ENCODE measurements at regions not wholly inside any gene's neighbourhood (a gene's known extent, or its start where the extent isn't known, plus 50 kb on each side); places are given as distances from the start of the nearest gene placed in this dataset.

DNA sequence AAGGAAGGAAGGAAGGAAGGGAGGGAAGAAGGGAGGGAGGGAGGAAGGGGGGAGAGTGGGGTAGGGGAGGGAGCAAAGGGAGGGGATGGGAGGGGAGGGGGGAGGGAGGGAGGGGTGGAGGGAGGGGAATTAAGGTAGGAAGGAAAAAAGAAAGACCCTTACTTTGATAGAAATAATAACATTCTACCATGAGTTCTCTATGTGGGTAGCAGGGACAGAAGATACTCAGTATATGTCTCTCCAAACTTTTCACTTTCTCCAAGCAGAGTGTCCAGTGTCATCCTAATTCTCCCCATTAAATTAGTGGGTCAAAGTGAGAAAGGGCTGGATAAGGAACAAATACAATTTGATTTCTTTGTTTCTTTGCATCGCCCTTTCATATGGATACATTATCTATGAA lies 553.4 kb upstream of the USP15 start:
- TF ChIP-seq, protein P1, sequence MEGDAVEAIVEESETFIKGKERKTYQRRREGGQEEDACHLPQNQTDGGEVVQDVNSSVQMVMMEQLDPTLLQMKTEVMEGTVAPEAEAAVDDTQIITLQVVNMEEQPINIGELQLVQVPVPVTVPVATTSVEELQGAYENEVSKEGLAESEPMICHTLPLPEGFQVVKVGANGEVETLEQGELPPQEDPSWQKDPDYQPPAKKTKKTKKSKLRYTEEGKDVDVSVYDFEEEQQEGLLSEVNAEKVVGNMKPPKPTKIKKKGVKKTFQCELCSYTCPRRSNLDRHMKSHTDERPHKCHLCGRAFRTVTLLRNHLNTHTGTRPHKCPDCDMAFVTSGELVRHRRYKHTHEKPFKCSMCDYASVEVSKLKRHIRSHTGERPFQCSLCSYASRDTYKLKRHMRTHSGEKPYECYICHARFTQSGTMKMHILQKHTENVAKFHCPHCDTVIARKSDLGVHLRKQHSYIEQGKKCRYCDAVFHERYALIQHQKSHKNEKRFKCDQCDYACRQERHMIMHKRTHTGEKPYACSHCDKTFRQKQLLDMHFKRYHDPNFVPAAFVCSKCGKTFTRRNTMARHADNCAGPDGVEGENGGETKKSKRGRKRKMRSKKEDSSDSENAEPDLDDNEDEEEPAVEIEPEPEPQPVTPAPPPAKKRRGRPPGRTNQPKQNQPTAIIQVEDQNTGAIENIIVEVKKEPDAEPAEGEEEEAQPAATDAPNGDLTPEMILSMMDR (IDR thresholded peaks at IDR 0.05), result no peak
- no peak for TF ChIP-seq POLR2A (IDR thresholded peaks at IDR 0.05)

Measured in adrenal gland (tissue), 5 donors.